ENCODE measurements at regions not wholly inside any gene's neighbourhood (a gene's known extent, or its start where the extent isn't known, plus 50 kb on each side); places are given as distances from the start of the nearest gene placed in this dataset.

DNA sequence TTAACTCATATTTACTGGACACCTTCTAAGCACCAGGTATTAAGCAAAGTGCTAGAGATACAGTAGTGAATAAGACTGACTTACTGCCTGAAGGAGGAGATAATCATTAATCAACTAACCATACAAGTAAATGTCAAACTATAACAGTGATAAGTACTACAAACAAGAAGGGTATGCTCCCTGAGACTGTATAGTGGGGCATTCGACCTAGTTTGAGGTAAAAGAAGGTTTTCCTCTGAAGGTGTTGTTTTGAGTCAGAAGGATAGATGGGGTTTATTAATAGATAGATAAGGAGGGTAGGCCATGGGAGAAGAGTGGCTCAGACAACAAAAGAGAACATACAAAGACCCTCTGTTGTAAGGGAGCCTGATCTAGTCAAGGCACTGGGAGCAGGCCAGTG, 105.4 kb downstream of the DDIT4L start:
- no peak for TF ChIP-seq CTCF (IDR thresholded peaks at IDR 0.05; ENCODE audit: poor library complexity)
- no peak for TF ChIP-seq EZH2 (IDR thresholded peaks at IDR 0.05; ENCODE audit: borderline replicate concordance)
